HG03354 (cell line): ENCODE measurements at regions not wholly inside any gene's neighbourhood (a gene's known extent, or its start where the extent isn't known, plus 50 kb on each side); places are given as distances from the start of the nearest gene placed in this dataset.

ENCODE experiments used
- ATAC-seq: cut with Tn5 transposase; IDR thresholded peaks from one replicate; pipeline ENCODE4 v1.9.1; 2021; ENCODE audit warnings: mild to moderate bottlenecking; ENCODE audit not compliant: unreplicated experiment, poor library complexity, severe bottlenecking

GRCh38 chr5:106876298-106876622 lies 794.5 kb downstream of the EFNA5 start:
- ATAC-seq, result no peak

GRCh38 chr5:106875591-106876297 lies 795.0 kb downstream of the EFNA5 start:
- no peak for ATAC-seq

GRCh38 chr5:106874974-106875373 lies 795.8 kb downstream of the EFNA5 start:
- ATAC-seq, result no peak

GRCh38 chr5:106874531-106874930 lies 796.2 kb downstream of the EFNA5 start:
- ATAC-seq, result no peak

GRCh38 chr5:106873568-106873967 lies 797.2 kb downstream of the EFNA5 start:
- no peak for ATAC-seq

GRCh38 chr5:106865279-106865678 lies 805.5 kb downstream of the EFNA5 start:
- no peak for ATAC-seq

- no peak for ATAC-seq
Measured at GRCh38 chr5:106862450-106863193, 808.1 kb downstream of the EFNA5 start.

GRCh38 chr5:106860398-106861044 lies 810.2 kb downstream of the EFNA5 start:
- ATAC-seq, result no peak

- ATAC-seq, result no peak
Measured at GRCh38 chr5:106858616-106859015, 812.1 kb downstream of the EFNA5 start.

GRCh38 chr5:106854922-106855321 lies 815.8 kb downstream of the EFNA5 start:
- no peak for ATAC-seq

GRCh38 chr5:106854105-106854687 lies 816.5 kb downstream of the EFNA5 start:
- ATAC-seq, result no peak

- ATAC-seq, result no peak
Measured at GRCh38 chr5:106853266-106853665, 817.5 kb downstream of the EFNA5 start.

GRCh38 chr5:106849266-106849665 lies 821.5 kb downstream of the EFNA5 start:
- ATAC-seq, result no peak

- ATAC-seq, result peak; percentile 68
Measured at GRCh38 chr5:106843812-106844416, 826.8 kb downstream of the EFNA5 start.

GRCh38 chr5:106833517-106833916 lies 837.2 kb downstream of the EFNA5 start:
- ATAC-seq, result no peak

GRCh38 chr5:106827061-106827460 lies 843.7 kb downstream of the EFNA5 start:
- ATAC-seq, result no peak

GRCh38 chr5:106825374-106825773 lies 845.4 kb downstream of the EFNA5 start:
- ATAC-seq, result no peak

GRCh38 chr5:106822851-106823250 lies 847.9 kb downstream of the EFNA5 start:
- no peak for ATAC-seq

- ATAC-seq, result no peak
Measured at GRCh38 chr5:106818552-106818951, 852.2 kb downstream of the EFNA5 start.

GRCh38 chr5:106814961-106815360 lies 855.8 kb downstream of the EFNA5 start:
- no peak for ATAC-seq
